HCT116 (cell line): ENCODE measurements at regions not wholly inside any gene's neighbourhood (a gene's known extent, or its start where the extent isn't known, plus 50 kb on each side); places are given as distances from the start of the nearest gene placed in this dataset.

Source experiments
- ATAC-seq: fragments of 200-7000 bp; cut with Tn5 transposase; 2 replicates; pipeline ENCODE4 v1.9.1; 2020; ENCODE audit warnings: mild to moderate bottlenecking, moderate library complexity
- BruUV-seq: library from RNA; stranded (reverse); fragments of 400-500 nt; replicated peaks from 2 replicates; lab custom pipeline; 2021; lab: Mats Ljungman, UMichigan
- CTCF ChIA-PET: fragments of 300-600 bp; sonication (Branson Sonifier 250); formaldehyde crosslinking; loops from one replicate; lab custom pipeline; 2021; ENCODE audit warnings: antibody characterized with exemption; lab: Charles Lee
- POLR2A ChIA-PET: fragments of 300-600, 350-600 bp; sonication (Branson Sonifier 250); formaldehyde crosslinking; loops from one replicate; lab custom pipeline; 2021; ENCODE audit warnings: antibody characterized with exemption; lab: Charles Lee
- RAD21 ChIA-PET, 2 experiments: fragments of 300-600 bp; sonication (Branson Sonifier 250); formaldehyde crosslinking; loops; one replicate each; lab custom pipeline; 2023; ENCODE audit warnings: low total read pairs in 2 of 2; ENCODE audit not compliant: uncharacterized antibody in 2 of 2, unreplicated experiment in 2 of 2, low non-redundant PET in 1 of 2; lab: Charles Lee
- DNase-seq: peaks from one replicate; pipeline ENCODE4 v3.0.0-alpha.2; 2010; ENCODE audit warnings: low read depth, low spot score
- H2AFZ ChIP-seq: fragments of 200-600 bp; shearing (Covaris generic), sonication (generic); 2 replicates; pipeline ENCODE4 v1.6.1; 2017; ENCODE audit warnings: low read depth, mixed run types, mixed read lengths, antibody characterized with exemption, low read length; ENCODE audit not compliant: poor library complexity, severe bottlenecking
- H3K27ac ChIP-seq: 2 replicates; pipeline ENCODE4 v1.5.1; 2012; ENCODE audit warnings: low read depth, low read length
- H3K27me3 ChIP-seq: fragments of 200-600 bp; sonication (generic); 2 replicates; pipeline ENCODE4 v1.6.1; 2016; ENCODE audit warnings: mixed run types, low read length, mixed read lengths; ENCODE audit not compliant: insufficient read depth
- H3K36me3 ChIP-seq, 2 experiments: fragments of 200-500 bp in 1 of 2; fragments of 200-600 bp in 1 of 2; sonication (Bioruptor generic) in 1 of 2; sonication (generic) in 1 of 2; 2 replicates each; pipeline versions ENCODE4 v1.5.1 to v1.6.1; 2014 to 2016; ENCODE audit warnings: low read length in 2 of 2, inconsistent platforms in 1 of 2, mixed read lengths in 1 of 2, mixed run types in 1 of 2; ENCODE audit not compliant: insufficient read depth in 2 of 2, control insufficient read depth in 1 of 2
- H3K4me1 ChIP-seq, 2 experiments: fragments of 200-600 bp in 1 of 2; sonication (generic) in 1 of 2; 2 replicates each; pipeline versions ENCODE4 v1.5.1 to v1.6.1; 2012 to 2017; ENCODE audit warnings: low read length in 2 of 2, inconsistent platforms in 1 of 2, mild to moderate bottlenecking in 1 of 2, mixed read lengths in 1 of 2, mixed run types in 1 of 2, moderate library complexity in 1 of 2; ENCODE audit not compliant: insufficient read depth in 2 of 2, control insufficient read depth in 1 of 2
- H3K4me2 ChIP-seq: fragments of 200-600 bp; sonication (generic); 2 replicates; pipeline ENCODE4 v1.6.1; 2017; ENCODE audit warnings: mixed run types, low read length, mixed read lengths
- H3K4me3 ChIP-seq, 2 experiments: fragments of 200-600 bp in 1 of 2; sonication (generic) in 1 of 2; replicated peaks in 1 of 2; 2 replicates each; pipeline ENCODE4 v1.5.1; 2011 to 2016; ENCODE audit warnings: low read length in 2 of 2, control low read depth in 1 of 2, low read depth in 1 of 2, mild to moderate bottlenecking in 1 of 2, mixed read lengths in 1 of 2, mixed run types in 1 of 2
- H3K79me2 ChIP-seq: fragments of 200-600 bp; sonication (generic); 2 replicates; pipeline ENCODE4 v1.6.1; 2017; ENCODE audit warnings: mild to moderate bottlenecking, mixed run types, low read length, moderate library complexity, mixed read lengths; ENCODE audit not compliant: insufficient read depth
- H3K9ac ChIP-seq: fragments of 200-600 bp; sonication (generic); 2 replicates; pipeline ENCODE4 v1.6.1; 2016; ENCODE audit warnings: low read length, mixed read lengths
- H3K9me2 ChIP-seq: fragments of 200-600 bp; sonication (generic), shearing (Covaris generic); 2 replicates; pipeline ENCODE4 v1.6.1; 2017; ENCODE audit warnings: mixed run types, mild to moderate bottlenecking, moderate library complexity; ENCODE audit not compliant: insufficient read depth
- H3K9me3 ChIP-seq, 2 experiments: fragments of 200-500 bp in 1 of 2; fragments of 200-600 bp in 1 of 2; sonication (Bioruptor generic) in 1 of 2; sonication (generic) in 1 of 2; 2 replicates each; pipeline ENCODE4 v1.6.1; 2014 to 2017; ENCODE audit warnings: low read length in 2 of 2, mixed read lengths in 2 of 2, inconsistent platforms in 1 of 2, low read depth in 1 of 2, mild to moderate bottlenecking in 1 of 2, mixed run types in 1 of 2, moderate library complexity in 1 of 2; ENCODE audit not compliant: control insufficient read depth in 1 of 2, insufficient read depth in 1 of 2
- H4K20me1 ChIP-seq: fragments of 200-600 bp; sonication (generic), shearing (Covaris generic); 2 replicates; pipeline ENCODE4 v1.6.1; 2017; ENCODE audit warnings: mixed run types, mild to moderate bottlenecking, moderate library complexity; ENCODE audit not compliant: insufficient read depth
- ATF3 ChIP-seq: IDR thresholded peaks from 2 replicates; pipeline ENCODE4 v1.6.1; 2012
- CBX3 ChIP-seq: IDR thresholded peaks from 2 replicates; pipeline ENCODE4 v1.6.1; 2012; ENCODE audit warnings: low read depth
- CTCF ChIP-seq, 3 experiments: fragments of 200-600 bp in 1 of 3; sonication (generic) in 1 of 3; IDR thresholded peaks in 2 of 3; conservative IDR thresholded peaks in 1 of 3; 2 replicates each; pipeline ENCODE4 v1.5.1; 2012 to 2017; ENCODE audit warnings: low read depth in 2 of 3, low read length in 2 of 3, antibody characterized with exemption in 1 of 3, borderline replicate concordance in 1 of 3, control low read depth in 1 of 3, mild to moderate bottlenecking in 1 of 3, mixed read lengths in 1 of 3, mixed run types in 1 of 3, moderate library complexity in 1 of 3; ENCODE audit not compliant: insufficient read depth in 1 of 3
- POLR2A ChIP-seq: IDR thresholded peaks from 2 replicates; pipeline ENCODE4 v1.7.0; 2011; ENCODE audit warnings: borderline replicate concordance; ENCODE audit not compliant: insufficient read depth, insufficient read length; ENCODE audit errors: extremely low read depth
- POLR2AphosphoS5 ChIP-seq: IDR thresholded peaks from 2 replicates; pipeline ENCODE4 v1.6.1; 2011; ENCODE audit warnings: mild to moderate bottlenecking, low read depth, low read length, moderate library complexity
- RAD21 ChIP-seq: IDR thresholded peaks from 2 replicates; pipeline ENCODE4 v1.6.1; 2012; ENCODE audit warnings: low read depth, mild to moderate bottlenecking
- REST ChIP-seq: IDR thresholded peaks from 2 replicates; pipeline ENCODE4 v1.6.1; 2012; ENCODE audit warnings: low read depth
- SIN3A ChIP-seq: IDR thresholded peaks from 2 replicates; pipeline ENCODE4 v1.6.1; 2012; ENCODE audit warnings: low read depth
- TCF7L2 ChIP-seq: IDR thresholded peaks from 2 replicates; pipeline ENCODE4 v1.7.0; 2011; ENCODE audit warnings: borderline replicate concordance, inconsistent platforms; ENCODE audit not compliant: insufficient read depth, insufficient read length; ENCODE audit errors: extremely low read depth
- YY1 ChIP-seq: IDR thresholded peaks from 2 replicates; pipeline ENCODE4 v1.6.1; 2011; ENCODE audit warnings: low read length, low read depth, moderate library complexity, mild to moderate bottlenecking; ENCODE audit not compliant: insufficient replicate concordance; ENCODE audit errors: extremely low read depth
- ZBTB33 ChIP-seq: IDR thresholded peaks from 2 replicates; pipeline ENCODE4 v1.6.1; 2011; ENCODE audit warnings: mild to moderate bottlenecking, low read length, moderate library complexity; ENCODE audit not compliant: insufficient replicate concordance; ENCODE audit errors: extremely low read depth
- intact Hi-C: fragments of 100-400 bp; cut with micrococcal nuclease; formaldehyde crosslinking; loops from 2 replicates; pipeline ENCODE4 v1.10.0; 2022

GRCh38 chr13:47310401-47310800, 413.5 kb upstream of the HTR2A start:
- Histone ChIP-seq H3K9me3 (0 out of 4 replicates have a peak, but pooled peaks cover 0 to 2% of the 10 kb centered on the region in 2 experiments), H4K20me1 (no peaks in the 10 kb centered on the region), H3K27me3 (no peaks in the 10 kb centered on the region), H3K4me2 (no peak overlapping the region), H3K27ac (no peak overlapping the region), H3K9ac (no peak overlapping the region), H3K79me2 (no peaks in the 10 kb centered on the region), H2AFZ (no peak overlapping the region), H3K4me3 (no peak overlapping the region), H3K36me3 (no peaks in the 10 kb centered on the region), H3K9me2 (no peaks in the 10 kb centered on the region), H3K4me1 (no peaks in the 10 kb centered on the region)
- RAD21 ChIA-PET = no interaction called here
- CTCF ChIA-PET = no interaction called here
- ATAC-seq (no peak), DNase-seq (no peak)
- intact Hi-C loops = no loop called here
- no peak for TF ChIP-seq TCF7L2
- TF ChIP-seq REST = no peak
- no peak for TF ChIP-seq ZBTB33
- no peak for TF ChIP-seq CTCF (IDR thresholded peaks at IDR 0.05 in 2 of 3, conservative IDR thresholded peaks at IDR 0.05 in 1 of 3; ENCODE audit: borderline replicate concordance in 1 of 3, insufficient read depth in 1 of 3, low read depth in 2 of 3, low read length in 2 of 3)
- no peak for TF ChIP-seq POLR2A
- no peak for TF ChIP-seq YY1
- TF ChIP-seq RAD21 = no peak
- TF ChIP-seq SIN3A = no peak
- no peak for TF ChIP-seq ATF3
- TF ChIP-seq CBX3 = no peak
- no peak for TF ChIP-seq POLR2AphosphoS5
- BruUV-seq = no TSS peak
- POLR2A ChIA-PET = no interaction called here
